K562 (cell line): ENCODE measurements at regions not wholly inside any gene's neighbourhood (a gene's known extent, or its start where the extent isn't known, plus 50 kb on each side); places are given as distances from the start of the nearest gene placed in this dataset.

Experiments used
- CEBPG ChIP-seq, 3 experiments: fragments of 200-800 bp in 1 of 3; sonication (Bioruptor generic) in 1 of 3; sonication (generic) in 1 of 3; formaldehyde crosslinking in 1 of 3; IDR thresholded peaks in 2 of 3; conservative IDR thresholded peaks in 1 of 3; 2 replicates each; pipeline versions ENCODE4 v1.6.1 to v1.8.0; 2016 to 2022; ENCODE audit warnings: missing compliant biosample characterization in 2 of 3, missing genetic modification characterization in 2 of 3, mild to moderate bottlenecking in 1 of 3, missing genetic modification reagents in 1 of 3
- HNRNPH1 ChIP-seq: fragments of 200-400 bp; formaldehyde crosslinking; optimal IDR thresholded peaks from 2 replicates; pipeline ENCODE3; 2017; ENCODE audit warnings: low read depth, mild to moderate bottlenecking, low read length, moderate library complexity
- MTA3 ChIP-seq: fragments of 450-650 bp; formaldehyde crosslinking; IDR thresholded peaks from 2 replicates; pipeline ENCODE4 v1.6.1; 2017; ENCODE audit warnings: mild to moderate bottlenecking, borderline replicate concordance
- VEZF1 ChIP-seq: fragments of 200-800 bp; sonication (Bioruptor generic); IDR thresholded peaks from 2 replicates; pipeline ENCODE4 v1.6.1; 2017; ENCODE audit warnings: missing genetic modification characterization, missing compliant biosample characterization
- ZNF408 ChIP-seq: fragments of 250-450 bp; sonication (Bioruptor Pico); IDR thresholded peaks from 2 replicates; pipeline ENCODE4 v1.4.0; 2020; ENCODE audit warnings: low read depth, mild to moderate bottlenecking, moderate library complexity
- ZNF518B ChIP-seq: fragments of 250-450 bp; sonication (Bioruptor Pico); IDR thresholded peaks from 2 replicates; pipeline ENCODE4 v1.5.0; 2021; ENCODE audit warnings: mild to moderate bottlenecking, moderate library complexity

GRCh38 chr5:8230868-8231267 is 361.9 kb downstream of the MTRR start (continued):
- TF ChIP-seq VEZF1 (CRISPR knock-in tag) (no peak), HNRNPH1 (no peak), CEBPG (CRISPR knock-in tag; IDR thresholded peaks at IDR 0.05) (no peak), CEBPG (tag; conservative IDR thresholded peaks at IDR 0.05 in 1 of 2, IDR thresholded peaks at IDR 0.05 in 1 of 2) (no peak), ZNF518B (CRISPR knock-in tag) (no peak), MTA3 (no peak), ZNF408 (CRISPR knock-in tag) (no peak)
